Erythroblast (primary cell): ENCODE measurements at regions not wholly inside any gene's neighbourhood (a gene's known extent, or its start where the extent isn't known, plus 50 kb on each side); places are given as distances from the start of the nearest gene placed in this dataset.

Experiments
- GATA1 ChIP-seq: IDR thresholded peaks from 2 replicates; pipeline ENCODE4 v1.6.1; 2011; ENCODE audit warnings: low read depth, mild to moderate bottlenecking, control low read depth, low read length, moderate library complexity
- POLR2A ChIP-seq: IDR thresholded peaks from 2 replicates; pipeline ENCODE4 v1.6.1; 2011; ENCODE audit warnings: mild to moderate bottlenecking, low read length

DNA sequence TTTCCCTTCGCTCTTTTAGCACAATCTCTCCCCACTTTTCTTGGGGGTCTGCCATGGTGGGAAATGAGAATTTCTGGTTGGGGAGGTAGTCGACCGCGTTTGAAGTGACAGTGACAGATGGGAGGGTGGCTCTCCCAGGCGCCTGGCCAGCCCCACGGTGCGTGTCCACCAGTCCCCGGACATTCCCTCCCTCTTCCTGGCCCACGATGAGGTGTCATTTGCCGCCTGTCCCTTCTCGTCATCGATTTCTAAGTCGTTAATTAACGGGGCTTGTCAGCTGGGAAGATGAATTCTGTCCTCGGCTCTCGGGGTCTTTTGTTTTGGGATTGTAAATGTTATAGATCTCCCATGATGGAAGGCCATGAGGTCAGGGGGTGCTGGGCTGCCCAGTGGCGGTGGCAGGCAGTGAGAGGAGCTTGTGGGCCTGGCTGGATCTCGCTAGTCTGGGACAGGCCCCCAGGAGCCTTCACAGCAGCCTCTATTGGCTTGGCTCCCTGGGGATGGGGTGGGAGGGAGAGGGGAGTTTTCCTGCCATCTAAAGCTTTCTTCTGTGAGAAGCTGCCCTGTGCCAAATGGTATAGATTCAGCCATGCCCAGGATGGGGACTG, 164.2 kb downstream of the MRM1 start:
- TF ChIP-seq POLR2A (no peak), GATA1 (no peak)
